Liver (tissue), 3 donors: ENCODE measurements at regions not wholly inside any gene's neighbourhood (a gene's known extent, or its start where the extent isn't known, plus 50 kb on each side); places are given as distances from the start of the nearest gene placed in this dataset.

Experiments
- EGR1 ChIP-seq, 2 donors: IDR thresholded peaks; 2 replicates each; pipeline ENCODE4 v1.6.1; 2016 to 2018; ENCODE audit warnings: antibody characterized with exemption in 2 of 2, low read depth in 2 of 2
- GABPA ChIP-seq, 2 donors: IDR thresholded peaks in 1 of 2; conservative IDR thresholded peaks in 1 of 2; 2 replicates each; pipeline ENCODE4 v1.6.1; 2016; ENCODE audit warnings: antibody characterized with exemption in 2 of 2, mild to moderate bottlenecking in 1 of 2, moderate library complexity in 1 of 2
- HNF4G ChIP-seq: IDR thresholded peaks from 2 replicates; pipeline ENCODE4 v1.6.1; 2016; ENCODE audit warnings: antibody characterized with exemption
- JUND ChIP-seq, 2 donors: IDR thresholded peaks; 2 replicates each; pipeline ENCODE4 v1.6.1; 2016; ENCODE audit warnings: antibody characterized with exemption in 2 of 2
- TAF1 ChIP-seq: conservative IDR thresholded peaks from 2 replicates; pipeline ENCODE4 v1.6.1; 2016; ENCODE audit warnings: antibody characterized with exemption, mild to moderate bottlenecking
- ZBTB33 ChIP-seq: IDR thresholded peaks from 2 replicates; pipeline ENCODE4 v1.6.1; 2016; ENCODE audit warnings: antibody characterized with exemption
- TF ChIP-seq, protein P1 (sequence below): fragments of 150-350 bp; IDR thresholded peaks from 2 replicates; pipeline ENCODE4 v1.5.1; 2017; ENCODE audit warnings: improper control_type of control experiment, low read depth, low read length; ENCODE audit not compliant: missing input control
- TF ChIP-seq, protein P2 (sequence below): IDR thresholded peaks from 2 replicates; pipeline ENCODE4 v1.6.1; 2016; ENCODE audit warnings: antibody characterized with exemption
- donor health status: healthy.
- donor health status: healthy.

- no peak for TF ChIP-seq ZBTB33
- TF ChIP-seq, protein P1, sequence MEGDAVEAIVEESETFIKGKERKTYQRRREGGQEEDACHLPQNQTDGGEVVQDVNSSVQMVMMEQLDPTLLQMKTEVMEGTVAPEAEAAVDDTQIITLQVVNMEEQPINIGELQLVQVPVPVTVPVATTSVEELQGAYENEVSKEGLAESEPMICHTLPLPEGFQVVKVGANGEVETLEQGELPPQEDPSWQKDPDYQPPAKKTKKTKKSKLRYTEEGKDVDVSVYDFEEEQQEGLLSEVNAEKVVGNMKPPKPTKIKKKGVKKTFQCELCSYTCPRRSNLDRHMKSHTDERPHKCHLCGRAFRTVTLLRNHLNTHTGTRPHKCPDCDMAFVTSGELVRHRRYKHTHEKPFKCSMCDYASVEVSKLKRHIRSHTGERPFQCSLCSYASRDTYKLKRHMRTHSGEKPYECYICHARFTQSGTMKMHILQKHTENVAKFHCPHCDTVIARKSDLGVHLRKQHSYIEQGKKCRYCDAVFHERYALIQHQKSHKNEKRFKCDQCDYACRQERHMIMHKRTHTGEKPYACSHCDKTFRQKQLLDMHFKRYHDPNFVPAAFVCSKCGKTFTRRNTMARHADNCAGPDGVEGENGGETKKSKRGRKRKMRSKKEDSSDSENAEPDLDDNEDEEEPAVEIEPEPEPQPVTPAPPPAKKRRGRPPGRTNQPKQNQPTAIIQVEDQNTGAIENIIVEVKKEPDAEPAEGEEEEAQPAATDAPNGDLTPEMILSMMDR = no peak
- TF ChIP-seq JUND (IDR thresholded peaks at IDR 0.05) = no peak
- TF ChIP-seq, protein P2, sequence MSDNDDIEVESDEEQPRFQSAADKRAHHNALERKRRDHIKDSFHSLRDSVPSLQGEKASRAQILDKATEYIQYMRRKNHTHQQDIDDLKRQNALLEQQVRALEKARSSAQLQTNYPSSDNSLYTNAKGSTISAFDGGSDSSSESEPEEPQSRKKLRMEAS = no peak
- no peak for TF ChIP-seq HNF4G
- TF ChIP-seq TAF1 = no peak
- TF ChIP-seq GABPA (IDR thresholded peaks at IDR 0.05 in 1 of 2, conservative IDR thresholded peaks at IDR 0.05 in 1 of 2) = no peak
- TF ChIP-seq EGR1 (IDR thresholded peaks at IDR 0.05; ENCODE audit: low read depth in 2 of 2) = no peak
Measured at GRCh38 chr3:44021651-44022594, 219.8 kb upstream of the TOPAZ1 start.
